PFSK-1 (cell line): ENCODE measurements at regions not wholly inside any gene's neighbourhood (a gene's known extent, or its start where the extent isn't known, plus 50 kb on each side); places are given as distances from the start of the nearest gene placed in this dataset.

Source experiments
- FOXP2 ChIP-seq: optimal IDR thresholded peaks from 2 replicates; pipeline ENCODE3; 2011; ENCODE audit warnings: borderline replicate concordance, control low read depth, inconsistent platforms; ENCODE audit not compliant: insufficient read depth; ENCODE audit errors: extremely low read length, extremely low read depth
- POLR2AphosphoS5 ChIP-seq: IDR thresholded peaks from 2 replicates; pipeline ENCODE4 v1.6.1; 2012; ENCODE audit warnings: low read depth, mild to moderate bottlenecking, control low read depth, low read length, moderate library complexity
- SIN3A ChIP-seq: IDR thresholded peaks from 2 replicates; pipeline ENCODE4 v1.6.1; 2012; ENCODE audit warnings: mild to moderate bottlenecking, low read length, moderate library complexity, borderline replicate concordance; ENCODE audit not compliant: insufficient read depth
- TAF1 ChIP-seq: IDR thresholded peaks from 2 replicates; pipeline ENCODE4 v1.6.1; 2012; ENCODE audit warnings: low read length, control low read depth, borderline replicate concordance; ENCODE audit not compliant: insufficient read depth
- TF ChIP-seq, protein P1 (sequence below), 2 experiments: IDR thresholded peaks; 2 replicates each; pipeline versions ENCODE4 v1.6.1 to v1.8.0; 2011 to 2012; ENCODE audit warnings: low read depth in 2 of 2, low read length in 2 of 2, control low read depth in 1 of 2, inconsistent platforms in 1 of 2, mild to moderate bottlenecking in 1 of 2, moderate library complexity in 1 of 2; ENCODE audit not compliant: insufficient read depth in 1 of 2

DNA sequence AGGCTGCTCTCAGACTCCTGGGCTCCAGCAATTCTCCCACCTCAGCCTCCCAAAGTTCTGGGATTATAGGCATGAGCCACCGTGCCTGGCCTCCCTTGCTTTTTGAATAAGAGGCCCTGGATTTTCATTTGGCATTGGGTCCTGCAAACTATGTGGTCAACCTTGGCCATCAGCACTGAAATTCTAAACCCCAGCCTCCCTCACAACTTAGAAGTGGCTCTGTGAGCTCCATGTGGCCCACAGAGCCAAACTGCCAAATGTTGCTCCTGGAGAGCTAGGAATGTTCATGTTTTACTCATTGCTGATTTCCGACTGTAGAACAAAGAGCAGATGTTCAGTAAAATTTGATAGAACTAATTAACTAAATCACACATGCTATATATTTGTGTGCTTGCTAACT lies 210.6 kb upstream of the AGAP1 start:
- TF ChIP-seq POLR2AphosphoS5 (no peak), TAF1 (no peak), FOXP2 (no peak), SIN3A (no peak)
- TF ChIP-seq, protein P1, sequence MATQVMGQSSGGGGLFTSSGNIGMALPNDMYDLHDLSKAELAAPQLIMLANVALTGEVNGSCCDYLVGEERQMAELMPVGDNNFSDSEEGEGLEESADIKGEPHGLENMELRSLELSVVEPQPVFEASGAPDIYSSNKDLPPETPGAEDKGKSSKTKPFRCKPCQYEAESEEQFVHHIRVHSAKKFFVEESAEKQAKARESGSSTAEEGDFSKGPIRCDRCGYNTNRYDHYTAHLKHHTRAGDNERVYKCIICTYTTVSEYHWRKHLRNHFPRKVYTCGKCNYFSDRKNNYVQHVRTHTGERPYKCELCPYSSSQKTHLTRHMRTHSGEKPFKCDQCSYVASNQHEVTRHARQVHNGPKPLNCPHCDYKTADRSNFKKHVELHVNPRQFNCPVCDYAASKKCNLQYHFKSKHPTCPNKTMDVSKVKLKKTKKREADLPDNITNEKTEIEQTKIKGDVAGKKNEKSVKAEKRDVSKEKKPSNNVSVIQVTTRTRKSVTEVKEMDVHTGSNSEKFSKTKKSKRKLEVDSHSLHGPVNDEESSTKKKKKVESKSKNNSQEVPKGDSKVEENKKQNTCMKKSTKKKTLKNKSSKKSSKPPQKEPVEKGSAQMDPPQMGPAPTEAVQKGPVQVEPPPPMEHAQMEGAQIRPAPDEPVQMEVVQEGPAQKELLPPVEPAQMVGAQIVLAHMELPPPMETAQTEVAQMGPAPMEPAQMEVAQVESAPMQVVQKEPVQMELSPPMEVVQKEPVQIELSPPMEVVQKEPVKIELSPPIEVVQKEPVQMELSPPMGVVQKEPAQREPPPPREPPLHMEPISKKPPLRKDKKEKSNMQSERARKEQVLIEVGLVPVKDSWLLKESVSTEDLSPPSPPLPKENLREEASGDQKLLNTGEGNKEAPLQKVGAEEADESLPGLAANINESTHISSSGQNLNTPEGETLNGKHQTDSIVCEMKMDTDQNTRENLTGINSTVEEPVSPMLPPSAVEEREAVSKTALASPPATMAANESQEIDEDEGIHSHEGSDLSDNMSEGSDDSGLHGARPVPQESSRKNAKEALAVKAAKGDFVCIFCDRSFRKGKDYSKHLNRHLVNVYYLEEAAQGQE (IDR thresholded peaks at IDR 0.05; ENCODE audit: insufficient read depth in 1 of 2, low read depth in 2 of 2, low read length in 2 of 2), result no peak
